ENCODE measurements at regions not wholly inside any gene's neighbourhood (a gene's known extent, or its start where the extent isn't known, plus 50 kb on each side); places are given as distances from the start of the nearest gene placed in this dataset.
A peak's percentile ranks its signal among the peaks of the same experiment; 100 is the strongest.

- TF ChIP-seq POLR2A (IDR thresholded peaks at IDR 0.05) (no peak), CTCF (IDR thresholded peaks at IDR 0.05) (no peak)
- peaks cover 0 to 6% (median 1%) of the 10 kb centered on the region in 12 donors for H3K4me1 ChIP-seq
- H3K4me3 ChIP-seq, result no peak overlapping the region
- H3K27me3 ChIP-seq, result no peaks in the 10 kb centered on the region
- intact Hi-C loops (cut with DNase I), result no loop called here
- ATAC-seq (no peak), DNase-seq (no peak)
- no peak overlapping the region for H3K27ac ChIP-seq
- H3K9me3 ChIP-seq, result peaks cover 0 to 1% (median 0%) of the 10 kb centered on the region in 12 donors
- no peaks in the 10 kb centered on the region for H3K36me3 ChIP-seq
- WGBS, 4 donors, result 97 to 99% (median 98%) methylated on average over 2 of the region's 2 CpGs
These were observed 53.7 kb upstream of the AHR start for GRCh38 chr7:17244786-17245185.

- 70 to 83% (median 76%) methylated on average over 6 of the region's 6 CpGs for WGBS, 4 donors
- ATAC-seq, result peak in 1 of 4 donors; percentile 33
These were observed 51.1 kb upstream of the AHR start for GRCh38 chr7:17247357-17247756.

DNA sequence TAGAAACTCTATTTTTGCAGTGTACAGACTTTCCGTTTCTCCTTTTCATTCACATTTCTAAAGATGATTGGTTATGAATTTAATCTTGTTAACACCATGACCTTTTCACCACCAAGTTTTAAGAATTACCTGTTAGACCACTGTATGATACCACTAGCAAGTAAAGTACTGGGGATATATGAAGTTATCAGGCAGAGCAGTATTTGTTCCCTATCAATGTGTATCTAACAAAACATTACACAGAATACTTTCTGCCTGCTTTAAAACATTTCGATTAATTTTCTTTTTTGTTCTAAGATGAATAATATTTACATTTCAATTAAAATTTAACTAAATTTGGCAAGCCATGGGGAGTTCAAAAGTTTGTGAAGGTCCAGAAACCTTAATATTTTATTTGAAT is 49.9 kb upstream of the AHR start:
- WGBS, 4 donors, result 93 to 95% (median 94%) methylated on average over 2 of the region's 2 CpGs
- Histone ChIP-seq H3K4me3 (no peak overlapping the region), H3K27me3 (no peaks in the 10 kb centered on the region), H3K9me3 (peaks cover 0 to 3% (median 0%) of the 10 kb centered on the region in 12 donors), H3K27ac (no peak overlapping the region), H3K36me3 (no peaks in the 10 kb centered on the region), H3K4me1 (no peaks in the 10 kb centered on the region)
- TF ChIP-seq CTCF (IDR thresholded peaks at IDR 0.05) (no peak), POLR2A (IDR thresholded peaks at IDR 0.05) (no peak)
- no peak for ATAC-seq
- intact Hi-C loops (cut with DNase I), result no loop called here
- no peak for DNase-seq

More at GRCh38 chr7:17247357-17247756, 51.1 kb upstream of the AHR start:
- Histone ChIP-seq H3K4me1 (no peaks in the 10 kb centered on the region), H3K4me3 (no peak overlapping the region), H3K36me3 (no peaks in the 10 kb centered on the region), H3K27me3 (no peaks in the 10 kb centered on the region), H3K27ac (no peak overlapping the region), H3K9me3 (peaks cover 0 to 2% (median 0%) of the 10 kb centered on the region in 12 donors)
- TF ChIP-seq CTCF (IDR thresholded peaks at IDR 0.05), result no peak
- no peak for TF ChIP-seq POLR2A (IDR thresholded peaks at IDR 0.05)
- peak in 1 of 5 donors; percentile 38 for DNase-seq
- intact Hi-C loops (cut with DNase I), result no loop called here
